K562 (cell line): ENCODE measurements at regions not wholly inside any gene's neighbourhood (a gene's known extent, or its start where the extent isn't known, plus 50 kb on each side); places are given as distances from the start of the nearest gene placed in this dataset.

Experiments used
- ATAC-seq: fragments of 200-7000 bp; cut with Tn5 transposase; 3 replicates; pipeline ENCODE4 v1.9.1; 2020; ENCODE audit warnings: moderate library complexity
- BruUV-seq: library from RNA; stranded (reverse); fragments of 400-500 nt; replicated peaks from 2 replicates; lab custom pipeline; 2021; lab: Mats Ljungman, UMichigan
- CTCF ChIA-PET: fragments of 300-600 bp; formaldehyde crosslinking; extraction: SDS; loops from one replicate; lab custom pipeline; 2021; ENCODE audit warnings: low intra/inter-chr PET ratio; lab: Yijun Ruan, JAX
- POLR2A ChIA-PET: fragments of 300-600, 350-650 bp; sonication (Branson Sonifier 250); formaldehyde crosslinking; extraction: SDS; loops from one replicate; lab custom pipeline; 2021; ENCODE audit warnings: antibody characterized with exemption, inconsistent platforms; lab: Yijun Ruan, JAX
- DNase-seq, 4 experiments: peaks; one replicate each; pipeline versions ENCODE4 v3.0.0 to v3.0.0-alpha.2; 2011 to 2018; ENCODE audit warnings: low spot score in 3 of 4, mixed read lengths in 3 of 4; ENCODE audit errors: extremely low read depth in 1 of 4
- FAIRE-seq: peaks from 2 replicates; lab custom pipeline; 2011; peaks lifted over from hg19 to GRCh38; lab: Jason Lieb, UNC
- H2AFZ ChIP-seq: 2 replicates; pipeline ENCODE4 v1.6.0; 2011; ENCODE audit warnings: low read depth, low read length, control low read depth, inconsistent platforms
- H3K27ac ChIP-seq: fragments of 200-600 bp; 3 replicates; pipeline ENCODE4 v1.8.0; 2011; ENCODE audit warnings: low read depth, mild to moderate bottlenecking, control low read depth, inconsistent platforms, low read length, moderate library complexity, mixed read lengths; ENCODE audit errors: extremely low read depth
- H3K27me3 ChIP-seq, 2 experiments: fragments of 300-600 bp in 1 of 2; 2 replicates in 1 of 2; 3 replicates in 1 of 2; pipeline versions ENCODE4 v1.6.0 to v1.8.0; 2011; ENCODE audit warnings: inconsistent platforms in 2 of 2, low read length in 2 of 2, mild to moderate bottlenecking in 1 of 2, mixed read lengths in 1 of 2, moderate library complexity in 1 of 2; ENCODE audit not compliant: control insufficient read depth in 2 of 2, insufficient read depth in 2 of 2
- H3K36me3 ChIP-seq: fragments of 300-600 bp; 3 replicates; pipeline ENCODE4 v1.8.0; 2011; ENCODE audit warnings: mild to moderate bottlenecking, low read length, inconsistent platforms; ENCODE audit not compliant: control insufficient read depth, insufficient read depth
- H3K4me1 ChIP-seq, 2 experiments: fragments of 200-600 bp in 1 of 2; replicated peaks in 1 of 2; 2 replicates in 1 of 2; 3 replicates in 1 of 2; pipeline versions ENCODE4 v1.5.1 to v1.8.0; 2011; ENCODE audit warnings: inconsistent platforms in 2 of 2, low read length in 2 of 2, mild to moderate bottlenecking in 1 of 2, mixed read lengths in 1 of 2, moderate library complexity in 1 of 2; ENCODE audit not compliant: control insufficient read depth in 2 of 2, insufficient read depth in 2 of 2
- H3K4me2 ChIP-seq: 2 replicates; pipeline ENCODE4 v1.6.1; 2011; ENCODE audit warnings: low read length, control low read depth, inconsistent platforms, mixed read lengths; ENCODE audit not compliant: insufficient read depth
- H3K4me3 ChIP-seq: fragments of 200-600 bp; sonication (generic), shearing (Covaris generic); 2 replicates; pipeline ENCODE4 v1.5.1; 2016; ENCODE audit warnings: control low read depth, inconsistent platforms
- H3K79me2 ChIP-seq: fragments of 200-600 bp; 3 replicates; pipeline ENCODE4 v1.8.0; 2011; ENCODE audit warnings: low read length, inconsistent platforms; ENCODE audit not compliant: control insufficient read depth, insufficient read depth
- H3K9ac ChIP-seq, 2 experiments: 2 replicates each; pipeline versions ENCODE4 v1.6.0 to v1.6.1; 2011; ENCODE audit warnings: low read depth in 2 of 2, low read length in 2 of 2, control low read depth in 1 of 2, inconsistent platforms in 1 of 2, mild to moderate bottlenecking in 1 of 2, mixed read lengths in 1 of 2; ENCODE audit not compliant: insufficient read depth in 1 of 2
- H3K9me1 ChIP-seq: one replicate; pipeline ENCODE4 v1.6.0; 2011; ENCODE audit warnings: inconsistent platforms, mild to moderate bottlenecking, low read length, moderate library complexity; ENCODE audit not compliant: control insufficient read depth, insufficient read depth
- H3K9me3 ChIP-seq: replicated peaks from 2 replicates; pipeline ENCODE4 v1.5.1; 2011; ENCODE audit warnings: low read depth, low read length, inconsistent platforms; ENCODE audit not compliant: control insufficient read depth, insufficient read depth
- H4K20me1 ChIP-seq: replicated peaks from 2 replicates; pipeline ENCODE4 v1.6.1; 2011; ENCODE audit warnings: low read length, inconsistent platforms, mixed read lengths; ENCODE audit not compliant: control insufficient read depth, insufficient read depth
- ARNT ChIP-seq, 2 experiments: fragments of 450-650 bp; IDR thresholded peaks; 2 replicates each; pipeline ENCODE4 v1.6.1; 2016; ENCODE audit warnings: mild to moderate bottlenecking in 1 of 2
- CEBPB ChIP-seq: fragments of 450-650 bp; IDR thresholded peaks from 2 replicates; pipeline ENCODE4 v1.6.1; 2016; ENCODE audit warnings: missing genetic modification characterization, missing compliant biosample characterization
- CEBPG ChIP-seq, 3 experiments: fragments of 200-800 bp in 1 of 3; sonication (Bioruptor generic) in 1 of 3; sonication (generic) in 1 of 3; formaldehyde crosslinking in 1 of 3; IDR thresholded peaks in 2 of 3; conservative IDR thresholded peaks in 1 of 3; 2 replicates each; pipeline versions ENCODE4 v1.6.1 to v1.8.0; 2016 to 2022; ENCODE audit warnings: missing compliant biosample characterization in 2 of 3, missing genetic modification characterization in 2 of 3, mild to moderate bottlenecking in 1 of 3, missing genetic modification reagents in 1 of 3
- HOXB6 ChIP-seq: fragments of 250-450 bp; sonication (Bioruptor Pico); IDR thresholded peaks from 2 replicates; pipeline ENCODE4 v1.5.1; 2022; ENCODE audit warnings: mild to moderate bottlenecking, borderline replicate concordance
- JUNB ChIP-seq: fragments of 450-650 bp; formaldehyde crosslinking; conservative IDR thresholded peaks from 2 replicates; pipeline ENCODE4 v1.4.0; 2020; ENCODE audit warnings: mild to moderate bottlenecking
- MBD2 ChIP-seq: sonication (generic); IDR thresholded peaks from 2 replicates; pipeline ENCODE4 v1.6.1; 2016; ENCODE audit warnings: low read depth, borderline replicate concordance
- MTA1 ChIP-seq: fragments of 450-650 bp; IDR thresholded peaks from 2 replicates; pipeline ENCODE4 v1.6.1; 2017; ENCODE audit warnings: borderline replicate concordance
- SMARCA4 ChIP-seq: fragments of 450-650 bp; IDR thresholded peaks from 2 replicates; pipeline ENCODE4 v1.6.1; 2016
- ZNF384 ChIP-seq: IDR thresholded peaks from 2 replicates; pipeline ENCODE4 v1.6.1; 2012; ENCODE audit warnings: low read depth, low read length, improper control_type of control experiment
- WGBS: fragments of 100-300 bp; shearing (Covaris generic); methylation state at CpG from one replicate; pipeline ENCODE4 v1.1.6; 2016; ENCODE audit warnings: low coverage, mixed read lengths; ENCODE audit not compliant: insufficient coverage; ENCODE audit errors: missing lambda C conversion rate; 5-methylcytosine and 5-hydroxymethylcytosine counted together
- in situ Hi-C: fragments of 300-500 bp; cut with MboI; formaldehyde crosslinking; loops from 4 replicates; pipeline ENCODE4 v1.15.0; 2018; ENCODE audit warnings: inconsistent platforms, mixed read lengths
- intact Hi-C: fragments of 100-400 bp; cut with micrococcal nuclease; formaldehyde crosslinking; loops from 2 replicates; pipeline ENCODE4 v1.14.2; 2022
- TF ChIP-seq, protein P1 (sequence below): fragments of 250-450 bp; sonication (Bioruptor Pico); IDR thresholded peaks from 2 replicates; pipeline ENCODE4 v1.9.0; 2021; ENCODE audit warnings: mild to moderate bottlenecking
- TF ChIP-seq, protein P2 (sequence below): fragments of 250-450 bp; sonication (Bioruptor Pico); IDR thresholded peaks from 2 replicates; pipeline ENCODE4 v1.4.0; 2020; ENCODE audit warnings: borderline replicate concordance

DNA sequence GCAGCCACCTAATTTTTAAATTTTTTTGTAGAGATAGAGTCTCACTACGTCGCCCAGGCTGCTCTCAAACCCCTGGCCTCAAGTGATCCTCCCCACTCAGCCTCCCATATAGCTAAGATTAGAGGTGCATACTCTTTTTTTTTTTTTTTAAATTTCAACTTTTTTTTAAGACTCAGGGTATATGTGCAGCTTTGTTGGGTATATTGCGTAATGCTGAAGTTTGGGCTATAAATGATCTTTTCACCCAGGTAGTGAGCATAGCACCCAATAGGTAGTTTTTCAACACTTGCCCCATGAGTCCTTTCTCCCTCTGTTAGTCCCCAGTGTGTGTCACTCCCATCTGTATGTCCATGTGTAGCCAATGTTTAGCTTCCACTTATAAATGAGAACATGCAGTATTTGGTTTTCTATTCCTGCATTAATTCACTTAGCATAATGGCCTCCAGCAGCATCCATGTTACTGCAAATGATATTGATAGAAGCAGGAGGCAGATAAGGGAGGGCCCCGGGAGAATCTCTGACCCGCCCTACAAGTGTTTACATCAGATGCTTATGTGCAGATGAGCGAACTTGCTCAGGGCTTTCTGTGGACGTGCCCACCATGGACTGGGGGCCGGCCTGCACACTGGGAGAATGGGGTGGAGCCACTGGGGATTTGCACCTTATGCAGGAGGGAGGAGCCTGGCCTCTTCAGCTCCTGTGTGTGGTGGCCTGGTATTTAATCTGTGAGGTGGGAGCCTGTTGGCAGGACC, 110.3 kb upstream of the ZKSCAN2 start:
- no peak for FAIRE-seq
- WGBS = 1% methylated on average over 8 of the region's 8 CpGs
- in situ Hi-C loops = no loop called here
- DNase-seq = no peak
- H3K36me3 ChIP-seq = no peaks in the 10 kb centered on the region
- no peaks in the 10 kb centered on the region for H4K20me1 ChIP-seq
- H2AFZ ChIP-seq = no peak overlapping the region
- ChIA-PET CTCF (no interaction called here), POLR2A (interaction anchor here (0.6 to 1.0 kb wide), 3 partner anchors 34 to 142 kb away, joined by 3 read pairs; no protein-coding TSS in a partner anchor)
- H3K9me3 ChIP-seq = no peaks in the 10 kb centered on the region
- BruUV-seq = no TSS peak
- no peaks in the 10 kb centered on the region for H3K9me1 ChIP-seq
- no peak overlapping the region for H3K4me2 ChIP-seq
- H3K79me2 ChIP-seq = no peaks in the 10 kb centered on the region
- H3K9ac ChIP-seq = no peak overlapping the region
- intact Hi-C loops = no loop called here
- TF ChIP-seq SMARCA4 (no peak), HOXB6 (CRISPR knock-in tag) (no peak), ARNT (IDR thresholded peaks at IDR 0.05) (no peak), ZNF384 (no peak), MBD2 (no peak), JUNB (CRISPR knock-in tag) (no peak), MTA1 (no peak), CEBPB (peak; percentile 31; the same call in 1 of the 2 replicates), CEBPG (CRISPR knock-in tag; IDR thresholded peaks at IDR 0.05) (no peak), CEBPG (tag; conservative IDR thresholded peaks at IDR 0.05 in 1 of 2, IDR thresholded peaks at IDR 0.05 in 1 of 2) (peak in 1 of 2 experiments; percentile 74; a peak in 2 of 4 replicates)
- TF ChIP-seq, protein P1, sequence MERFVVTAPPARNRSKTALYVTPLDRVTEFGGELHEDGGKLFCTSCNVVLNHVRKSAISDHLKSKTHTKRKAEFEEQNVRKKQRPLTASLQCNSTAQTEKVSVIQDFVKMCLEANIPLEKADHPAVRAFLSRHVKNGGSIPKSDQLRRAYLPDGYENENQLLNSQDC = no peak
- TF ChIP-seq, protein P2, sequence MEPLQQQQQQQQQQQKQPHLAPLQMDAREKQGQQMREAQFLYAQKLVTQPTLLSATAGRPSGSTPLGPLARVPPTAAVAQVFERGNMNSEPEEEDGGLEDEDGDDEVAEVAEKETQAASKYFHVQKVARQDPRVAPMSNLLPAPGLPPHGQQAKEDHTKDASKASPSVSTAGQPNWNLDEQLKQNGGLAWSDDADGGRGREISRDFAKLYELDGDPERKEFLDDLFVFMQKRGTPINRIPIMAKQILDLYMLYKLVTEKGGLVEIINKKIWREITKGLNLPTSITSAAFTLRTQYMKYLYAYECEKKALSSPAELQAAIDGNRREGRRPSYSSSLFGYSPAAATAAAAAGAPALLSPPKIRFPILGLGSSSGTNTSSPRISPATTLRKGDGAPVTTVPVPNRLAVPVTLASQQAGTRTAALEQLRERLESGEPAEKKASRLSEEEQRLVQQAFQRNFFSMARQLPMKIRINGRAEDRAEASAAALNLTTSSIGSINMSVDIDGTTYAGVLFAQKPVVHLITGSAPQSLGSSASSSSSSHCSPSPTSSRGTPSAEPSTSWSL (CRISPR knock-in tag) = no peak
- H3K27ac ChIP-seq = no peak overlapping the region
- no peak overlapping the region for H3K4me3 ChIP-seq
- ATAC-seq = no peak
- H3K4me1 ChIP-seq = no peaks in the 10 kb centered on the region
- no peaks in the 10 kb centered on the region; a peak in 1 of 5 replicates for H3K27me3 ChIP-seq
